Neuronal stem cell (in vitro differentiated cells): ENCODE measurements at regions not wholly inside any gene's neighbourhood (a gene's known extent, or its start where the extent isn't known, plus 50 kb on each side); places are given as distances from the start of the nearest gene placed in this dataset.

Experiments
- DNase-seq: peaks from one replicate; pipeline ENCODE4 v3.0.0-alpha.2; 2013; ENCODE audit warnings: low spot score
- H2AFZ ChIP-seq: one replicate; pipeline ENCODE4 v1.6.1; 2013; ENCODE audit warnings: mild to moderate bottlenecking, low read length, inconsistent platforms
- H2AK5ac ChIP-seq: 2 replicates; pipeline ENCODE4 v1.6.1; 2013; ENCODE audit warnings: low read depth, mild to moderate bottlenecking, inconsistent platforms, low read length, moderate library complexity, mixed read lengths
- H2BK120ac ChIP-seq: 2 replicates; pipeline ENCODE4 v1.6.1; 2013; ENCODE audit warnings: low read depth, mild to moderate bottlenecking, inconsistent platforms, low read length, moderate library complexity, mixed read lengths
- H2BK12ac ChIP-seq: one replicate; pipeline ENCODE4 v1.6.1; 2013; ENCODE audit warnings: low read length, inconsistent platforms
- H2BK15ac ChIP-seq: 2 replicates; pipeline ENCODE4 v1.6.1; 2013; ENCODE audit warnings: mild to moderate bottlenecking, low read length, inconsistent platforms, mixed read lengths
- H2BK5ac ChIP-seq: one replicate; pipeline ENCODE4 v1.6.1; 2013; ENCODE audit warnings: inconsistent platforms, mild to moderate bottlenecking, low read length, moderate library complexity
- H3K14ac ChIP-seq: one replicate; pipeline ENCODE4 v1.6.1; 2013; ENCODE audit warnings: low read length, inconsistent platforms
- H3K18ac ChIP-seq: 2 replicates; pipeline ENCODE4 v1.6.1; 2013; ENCODE audit warnings: low read length, inconsistent platforms
- H3K23ac ChIP-seq: 2 replicates; pipeline ENCODE4 v1.6.1; 2013; ENCODE audit warnings: low read depth, mild to moderate bottlenecking, mixed read lengths, low read length, inconsistent platforms; ENCODE audit not compliant: poor library complexity
- H3K27ac ChIP-seq: replicated peaks from 3 replicates; pipeline ENCODE4 v1.5.1; 2013; ENCODE audit warnings: low read length, inconsistent platforms
- H3K27me3 ChIP-seq, 3 experiments: 2 replicates each; pipeline ENCODE4 v1.6.1; 2013; ENCODE audit warnings: low read length in 3 of 3, mild to moderate bottlenecking in 2 of 3, inconsistent platforms in 1 of 3, low read depth in 1 of 3, mixed read lengths in 1 of 3, moderate library complexity in 1 of 3; ENCODE audit not compliant: control insufficient read depth in 3 of 3, insufficient read depth in 3 of 3
- H3K36me3 ChIP-seq, 2 donors: replicated peaks in 1 of 2; 2 replicates each; pipeline ENCODE4 v1.6.1; 2013; ENCODE audit warnings: low read length in 2 of 2; ENCODE audit not compliant: control insufficient read depth in 2 of 2, insufficient read depth in 2 of 2
- H3K4ac ChIP-seq: 2 replicates; pipeline ENCODE4 v1.6.1; 2013; ENCODE audit warnings: inconsistent platforms, mild to moderate bottlenecking, low read length, moderate library complexity
- H3K4me1 ChIP-seq, 2 donors: 1 replicate in 1 of 2; 2 replicates in 1 of 2; pipeline ENCODE4 v1.6.1; 2013; ENCODE audit warnings: low read length in 2 of 2, low read depth in 1 of 2; ENCODE audit not compliant: control insufficient read depth in 2 of 2, insufficient read depth in 1 of 2
- H3K4me2 ChIP-seq: one replicate; pipeline ENCODE4 v1.6.1; 2013; ENCODE audit warnings: mild to moderate bottlenecking, low read length, inconsistent platforms; ENCODE audit not compliant: insufficient read depth, poor library complexity, severe bottlenecking
- H3K4me3 ChIP-seq, 2 donors: 2 replicates each; pipeline ENCODE4 v1.5.1; 2013; ENCODE audit warnings: low read length in 2 of 2, mild to moderate bottlenecking in 2 of 2, inconsistent platforms in 1 of 2, moderate library complexity in 1 of 2
- H3K79me1 ChIP-seq: one replicate; pipeline ENCODE4 v1.6.1; 2013; ENCODE audit warnings: low read depth, mild to moderate bottlenecking, inconsistent platforms, low read length, moderate library complexity
- H3K9ac ChIP-seq: one replicate; pipeline ENCODE4 v1.6.1; 2013; ENCODE audit warnings: mild to moderate bottlenecking, low read depth, low read length, inconsistent platforms; ENCODE audit not compliant: poor library complexity
- H3K9me3 ChIP-seq, 2 donors: replicated peaks in 1 of 2; 2 replicates each; pipeline versions ENCODE3 to v1.6.1; 2013; ENCODE audit warnings: low read length in 2 of 2, mild to moderate bottlenecking in 2 of 2, inconsistent platforms in 1 of 2, low read depth in 1 of 2, mixed read lengths in 1 of 2, moderate library complexity in 1 of 2; ENCODE audit not compliant: control insufficient read depth in 2 of 2, insufficient read depth in 1 of 2
- H4K8ac ChIP-seq: one replicate; pipeline ENCODE4 v1.6.1; 2013; ENCODE audit warnings: low read depth, mild to moderate bottlenecking, inconsistent platforms, low read length, moderate library complexity
- H4K91ac ChIP-seq: one replicate; pipeline ENCODE4 v1.6.1; 2013; ENCODE audit warnings: low read length, low read depth, mild to moderate bottlenecking, inconsistent platforms; ENCODE audit not compliant: poor library complexity
- WGBS, 2 donors: extraction: QIAGEN DNeasy Blood & Tissue Kit; methylation state at CpG; one replicate each; pipeline ENCODE4 v1.1.7; 2013; ENCODE audit warnings: missing lambda C conversion rate in 2 of 2, mixed read lengths in 1 of 2; ENCODE audit not compliant: insufficient read length in 2 of 2, insufficient replicate concordance in 1 of 2; ENCODE audit errors: extremely low coverage in 2 of 2; 5-methylcytosine and 5-hydroxymethylcytosine counted together

DNA sequence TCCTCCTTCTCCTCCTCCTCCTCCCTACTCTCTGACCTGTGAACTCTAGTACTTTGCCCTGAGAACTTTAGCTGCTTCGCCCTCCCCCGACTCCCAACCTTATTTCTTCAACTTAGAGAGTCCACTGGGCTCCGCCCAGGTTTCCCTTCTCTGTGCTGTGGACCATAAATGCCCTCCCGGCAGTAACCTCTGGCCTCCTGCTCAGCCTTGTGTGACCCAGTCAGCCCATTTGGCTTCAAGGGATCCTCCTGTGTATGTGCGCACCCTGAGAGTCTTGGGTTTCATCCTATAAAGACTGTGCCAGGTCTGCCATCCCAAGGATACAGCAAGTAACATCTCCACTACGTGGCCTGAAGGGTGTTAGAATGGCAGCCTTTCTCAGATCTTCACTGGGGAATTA lies 275.6 kb upstream of the C16orf82 start:
- H3K14ac ChIP-seq: no peak overlapping the region
- no peak overlapping the region for H3K4ac ChIP-seq
- no peak overlapping the region for H3K4me3 ChIP-seq
- H4K91ac ChIP-seq: no peak overlapping the region
- no peaks in the 10 kb centered on the region for H3K27me3 ChIP-seq
- H2BK5ac ChIP-seq: no peak overlapping the region
- no peaks in the 10 kb centered on the region for H3K36me3 ChIP-seq
- H2BK15ac ChIP-seq: no peak overlapping the region
- H3K18ac ChIP-seq: no peak overlapping the region
- no peak overlapping the region for H3K9ac ChIP-seq
- no peak overlapping the region for H2AFZ ChIP-seq
- H3K27ac ChIP-seq: no peak overlapping the region
- no peaks in the 10 kb centered on the region for H3K9me3 ChIP-seq
- no CpG with 5 or more reads among the region's 6 CpGs for WGBS, 2 donors
- peaks cover 0 to 3% of the 10 kb centered on the region in 2 donors for H3K4me1 ChIP-seq
- no peaks in the 10 kb centered on the region for H3K79me1 ChIP-seq
- no peak overlapping the region for H2AK5ac ChIP-seq
- no peak for DNase-seq
- no peak overlapping the region for H3K23ac ChIP-seq
- H3K4me2 ChIP-seq: no peak overlapping the region
- H2BK12ac ChIP-seq: no peak overlapping the region
- H2BK120ac ChIP-seq: no peak overlapping the region
- H4K8ac ChIP-seq: no peak overlapping the region

DNA sequence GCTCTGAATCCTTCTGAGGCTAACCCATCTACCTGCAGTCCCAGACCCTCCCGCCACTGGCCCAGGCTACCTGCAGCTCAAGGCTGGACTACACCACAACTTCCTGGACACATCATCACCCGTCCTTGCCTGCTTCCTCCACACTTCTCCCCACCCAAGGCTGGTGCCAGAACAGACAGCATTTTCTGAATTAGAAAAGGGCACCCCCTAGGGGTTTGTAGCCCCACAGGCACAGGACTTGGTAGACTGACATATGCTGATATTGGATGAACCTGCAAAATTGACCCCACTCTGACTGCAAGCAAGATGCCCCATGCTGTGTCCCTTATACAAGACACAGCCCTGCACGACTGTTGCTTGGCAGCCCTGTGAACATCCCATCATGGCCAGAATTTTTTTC lies 271.5 kb upstream of the C16orf82 start:
- Histone ChIP-seq H2AFZ (no peak overlapping the region), H3K4ac (no peak overlapping the region), H3K9ac (no peak overlapping the region), H2BK15ac (no peak overlapping the region), H3K4me2 (no peak overlapping the region), H4K8ac (no peak overlapping the region), H4K91ac (no peak overlapping the region), H2AK5ac (no peak overlapping the region), H3K23ac (no peak overlapping the region), H3K27ac (no peak overlapping the region), H3K36me3 (no peaks in the 10 kb centered on the region), H3K18ac (no peak overlapping the region), H2BK120ac (no peak overlapping the region), H3K27me3 (no peaks in the 10 kb centered on the region), H3K4me3 (no peak overlapping the region), H3K9me3 (no peaks in the 10 kb centered on the region), H3K79me1 (no peaks in the 10 kb centered on the region), H2BK12ac (no peak overlapping the region), H3K14ac (no peak overlapping the region), H3K4me1 (peaks cover 0 to 3% of the 10 kb centered on the region in 2 donors), H2BK5ac (no peak overlapping the region)
- no CpG with 5 or more reads among the region's 3 CpGs for WGBS, 2 donors
- no peak for DNase-seq

DNA sequence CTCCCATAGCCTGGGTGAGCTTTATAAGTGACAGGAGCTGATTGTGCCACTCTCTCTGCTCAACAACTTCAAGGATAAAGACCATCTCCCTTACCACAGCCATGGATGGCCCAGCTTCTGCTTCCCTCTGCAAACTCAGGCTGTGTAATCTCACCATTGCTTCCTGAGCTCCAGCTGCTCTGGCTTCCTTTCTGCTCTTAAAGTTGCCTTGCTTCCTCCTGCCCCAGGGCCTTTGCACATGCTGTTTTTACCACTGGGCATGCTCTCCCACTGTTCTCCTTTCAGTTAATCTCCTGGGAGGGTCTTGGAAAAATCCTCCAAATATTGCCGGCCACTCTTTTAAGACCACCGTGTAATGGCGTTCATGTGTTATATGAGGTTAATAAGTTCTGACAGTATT lies 265.1 kb upstream of the C16orf82 start:
- Histone ChIP-seq H3K9ac (no peak overlapping the region), H2BK15ac (no peak overlapping the region), H3K27me3 (no peaks in the 10 kb centered on the region), H3K18ac (no peak overlapping the region), H3K9me3 (no peaks in the 10 kb centered on the region), H3K36me3 (no peaks in the 10 kb centered on the region), H3K4ac (no peak overlapping the region), H2AFZ (no peak overlapping the region), H2AK5ac (no peak overlapping the region), H2BK12ac (no peak overlapping the region), H4K91ac (no peak overlapping the region), H3K4me2 (no peak overlapping the region), H2BK5ac (no peak overlapping the region), H3K79me1 (no peaks in the 10 kb centered on the region), H3K14ac (no peak overlapping the region), H3K27ac (no peak overlapping the region), H3K4me3 (no peak overlapping the region), H3K4me1 (no peaks in the 10 kb centered on the region), H2BK120ac (no peak overlapping the region), H4K8ac (no peak overlapping the region), H3K23ac (no peak overlapping the region)
- no CpG with 5 or more reads among the region's 3 CpGs for WGBS, 2 donors
- no peak for DNase-seq

DNA sequence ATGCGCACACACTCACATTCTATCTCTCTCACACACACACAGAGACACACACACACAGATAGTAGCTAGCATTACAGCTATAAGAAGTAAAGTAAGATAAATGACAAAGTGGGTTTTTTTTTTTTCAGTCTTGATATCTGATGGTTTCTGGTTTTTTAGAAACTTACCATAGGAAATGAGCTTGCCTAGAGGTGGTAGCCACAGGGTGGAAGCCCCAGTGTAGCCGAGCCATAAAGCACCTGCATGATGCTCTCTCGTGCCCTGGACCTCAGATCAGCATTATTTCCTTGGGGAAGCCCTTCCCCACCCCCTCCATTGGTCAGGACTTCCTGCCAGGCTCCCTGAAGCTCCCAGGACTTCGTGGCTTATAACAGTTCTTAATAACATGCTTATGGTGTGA lies 264.3 kb upstream of the C16orf82 start:
- no peaks in the 10 kb centered on the region for H3K9me3 ChIP-seq
- H3K4me1 ChIP-seq: no peaks in the 10 kb centered on the region
- H3K27me3 ChIP-seq: no peaks in the 10 kb centered on the region
- no peak overlapping the region for H3K4ac ChIP-seq
- H3K14ac ChIP-seq: no peak overlapping the region
- no peak overlapping the region for H4K8ac ChIP-seq
- H2BK120ac ChIP-seq: no peak overlapping the region
- H3K4me2 ChIP-seq: no peak overlapping the region
- H4K91ac ChIP-seq: no peak overlapping the region
- H2BK15ac ChIP-seq: no peak overlapping the region
- H2BK12ac ChIP-seq: no peak overlapping the region
- no peak overlapping the region for H3K18ac ChIP-seq
- H3K9ac ChIP-seq: no peak overlapping the region
- H3K36me3 ChIP-seq: no peaks in the 10 kb centered on the region
- no peak overlapping the region for H3K4me3 ChIP-seq
- no peak overlapping the region for H3K23ac ChIP-seq
- no peak for DNase-seq
- H3K79me1 ChIP-seq: no peaks in the 10 kb centered on the region
- WGBS, 2 donors: no CpG with 5 or more reads among the region's 4 CpGs
- H3K27ac ChIP-seq: no peak overlapping the region
- H2AK5ac ChIP-seq: no peak overlapping the region
- no peak overlapping the region for H2AFZ ChIP-seq
- no peak overlapping the region for H2BK5ac ChIP-seq
